Thyroid gland (tissue), 4 donors: ENCODE measurements at regions not wholly inside any gene's neighbourhood (a gene's known extent, or its start where the extent isn't known, plus 50 kb on each side); places are given as distances from the start of the nearest gene placed in this dataset.

ENCODE experiments used
- DNase-seq, 2 donors: peaks; one replicate each; pipeline ENCODE4 v3.0.0-alpha.2; 2019
- H3K27ac ChIP-seq, 3 donors: fragments of 200-600 bp; sonication (generic); 1 replicate in 2 of 3; 2 replicates in 1 of 3; pipeline ENCODE4 v1.5.1; 2016 to 2019; ENCODE audit warnings: mild to moderate bottlenecking in 1 of 3, moderate library complexity in 1 of 3
- H3K27me3 ChIP-seq: fragments of 200-600 bp; sonication (generic); one replicate; pipeline ENCODE4 v1.5.1; 2019
- H3K36me3 ChIP-seq, 2 donors: fragments of 200-600 bp; sonication (generic); one replicate each; pipeline ENCODE4 v1.5.1; 2016 to 2019
- H3K4me1 ChIP-seq, 2 donors: fragments of 200-600 bp; sonication (generic); one replicate each; pipeline ENCODE4 v1.5.1; 2017 to 2019
- H3K4me3 ChIP-seq, 3 donors: fragments of 200-600 bp; sonication (generic); replicated peaks in 1 of 3; 1 replicate in 2 of 3; 2 replicates in 1 of 3; pipeline ENCODE4 v1.5.1; 2016; ENCODE audit warnings: mild to moderate bottlenecking in 1 of 3
- H3K9me3 ChIP-seq: fragments of 200-600 bp; sonication (generic); one replicate; pipeline ENCODE4 v1.5.1; 2017
- CTCF ChIP-seq, 6 experiments: fragments of 200-600 bp in 3 of 6; fragments of 450-650 bp in 3 of 6; sonication (generic) in 3 of 6; IDR thresholded peaks; one replicate each; pipeline ENCODE4 v1.5.1; 2016 to 2019; ENCODE audit warnings: antibody characterized with exemption in 6 of 6, mild to moderate bottlenecking in 2 of 6, inconsistent platforms in 1 of 6, moderate library complexity in 1 of 6
- POLR2A ChIP-seq, 2 donors: fragments of 450-650 bp; IDR thresholded peaks; one replicate each; pipeline ENCODE4 v1.6.1; 2017; ENCODE audit warnings: antibody characterized with exemption in 2 of 2, mild to moderate bottlenecking in 2 of 2, moderate library complexity in 1 of 2
- WGBS, 2 donors: methylation state at CpG; one replicate each; pipeline ENCODE4 v1.1.5; 2017; 5-methylcytosine and 5-hydroxymethylcytosine counted together
- intact Hi-C: fragments of 100-400 bp; cut with DNase I; formaldehyde crosslinking; loops from one replicate; pipeline ENCODE4 v1.15.1; 2023

GRCh38 chr6:109897025-109897424, 81.1 kb upstream of the GPR6 start:
- intact Hi-C loops: no loop called here
- Histone ChIP-seq H3K4me3 (no peak overlapping the region), H3K27me3 (no peaks in the 10 kb centered on the region), H3K4me1 (peaks cover 5 to 17% of the 10 kb centered on the region in 2 donors), H3K27ac (no peak overlapping the region), H3K9me3 (no peaks in the 10 kb centered on the region), H3K36me3 (no peaks in the 10 kb centered on the region)
- TF ChIP-seq CTCF (IDR thresholded peaks at IDR 0.05): no peak
- no peak for TF ChIP-seq POLR2A (IDR thresholded peaks at IDR 0.05)
- 88 to 100% methylated on average over 1 to 2 of the region's 2 CpGs for WGBS, 2 donors
- DNase-seq: no peak

GRCh38 chr6:109897561-109898080, 80.5 kb upstream of the GPR6 start:
- Histone ChIP-seq H3K27ac (no peak overlapping the region), H3K9me3 (no peaks in the 10 kb centered on the region), H3K4me3 (no peak overlapping the region), H3K36me3 (no peaks in the 10 kb centered on the region), H3K27me3 (no peaks in the 10 kb centered on the region), H3K4me1 (peaks cover 5 to 12% of the 10 kb centered on the region in 2 donors)
- intact Hi-C loops: no loop called here
- no peak for DNase-seq
- TF ChIP-seq POLR2A (IDR thresholded peaks at IDR 0.05): no peak
- TF ChIP-seq CTCF (IDR thresholded peaks at IDR 0.05): no peak
- WGBS, 2 donors: 88 to 96% methylated on average over 2 of the region's 2 CpGs

- intact Hi-C loops: no loop called here
- Histone ChIP-seq H3K27ac (no peak overlapping the region), H3K9me3 (no peaks in the 10 kb centered on the region), H3K4me3 (no peak overlapping the region), H3K4me1 (no peaks in the 10 kb centered on the region), H3K27me3 (no peaks in the 10 kb centered on the region), H3K36me3 (no peaks in the 10 kb centered on the region)
- TF ChIP-seq POLR2A (IDR thresholded peaks at IDR 0.05) (no peak), CTCF (IDR thresholded peaks at IDR 0.05) (no peak)
- WGBS, 2 donors: 57 to 60% methylated on average over 2 of the region's 2 CpGs
- DNase-seq: no peak
Observed at GRCh38 chr6:109901976-109902375, 76.1 kb upstream of the GPR6 start.

GRCh38 chr6:109902870-109903269, 75.2 kb upstream of the GPR6 start:
- WGBS, 2 donors: 77 to 82% methylated on average over 1 of the region's 1 CpG
- TF ChIP-seq POLR2A (IDR thresholded peaks at IDR 0.05): no peak
- TF ChIP-seq CTCF (IDR thresholded peaks at IDR 0.05): no peak

GRCh38 chr6:109910571-109910970, 67.5 kb upstream of the GPR6 start:
- H3K4me3 ChIP-seq: no peak overlapping the region
- TF ChIP-seq POLR2A (IDR thresholded peaks at IDR 0.05) (no peak), CTCF (IDR thresholded peaks at IDR 0.05) (no peak)
- intact Hi-C loops: no loop called here
- H3K4me1 ChIP-seq: no peaks in the 10 kb centered on the region
- WGBS, 2 donors: 71 to 72% methylated on average over 1 of the region's 1 CpG
- H3K36me3 ChIP-seq: no peaks in the 10 kb centered on the region
- H3K27me3 ChIP-seq: no peaks in the 10 kb centered on the region
- H3K27ac ChIP-seq: no peak overlapping the region
- no peaks in the 10 kb centered on the region for H3K9me3 ChIP-seq
- no peak for DNase-seq

More at GRCh38 chr6:109902870-109903269, 75.2 kb upstream of the GPR6 start:
- Histone ChIP-seq H3K9me3 (no peaks in the 10 kb centered on the region), H3K4me1 (no peaks in the 10 kb centered on the region), H3K36me3 (no peaks in the 10 kb centered on the region), H3K27me3 (no peaks in the 10 kb centered on the region), H3K27ac (no peak overlapping the region), H3K4me3 (no peak overlapping the region)
- intact Hi-C loops: no loop called here
- DNase-seq: no peak
